ENCODE measurements at regions not wholly inside any gene's neighbourhood (a gene's known extent, or its start where the extent isn't known, plus 50 kb on each side); places are given as distances from the start of the nearest gene placed in this dataset.

DNA sequence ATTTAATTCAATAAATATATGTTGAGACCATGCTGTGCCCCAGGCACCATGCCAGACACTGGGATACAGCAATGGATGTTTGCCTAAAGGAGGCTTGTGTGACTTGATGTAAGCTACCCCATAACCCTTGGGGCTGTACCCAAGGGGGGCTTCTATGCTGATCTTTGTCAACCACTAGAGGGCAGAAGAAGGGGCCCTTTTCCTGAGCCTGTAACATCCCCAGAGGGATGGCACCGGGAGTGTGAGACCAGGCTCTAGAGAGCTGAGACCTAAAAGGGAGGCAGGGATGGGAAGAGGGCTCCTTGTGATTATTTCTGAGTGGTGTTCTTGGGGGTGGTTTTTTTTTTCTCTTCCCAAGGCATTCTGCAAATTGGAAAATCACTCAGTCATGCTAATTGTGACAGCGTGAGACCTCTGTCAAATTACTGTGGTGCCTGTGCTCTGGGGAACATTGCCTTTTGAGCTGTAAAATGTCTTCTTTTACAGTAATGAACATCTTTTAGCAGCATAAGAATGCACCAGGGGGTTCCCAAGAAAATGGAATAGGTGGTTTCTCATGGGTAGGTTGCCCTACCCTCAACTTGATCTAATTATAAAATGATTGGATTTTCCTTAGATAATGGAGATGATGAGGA lies 138.7 kb upstream of the SLC24A3 start:
- H3K27ac Mint-ChIP-seq: peak overlapping the region in 1 of 7 donors; percentile 88
- Histone ChIP-seq H3K4me3 (replicated peaks in 1 of 3; ENCODE audit: low read depth in 2 of 3, low read length in 3 of 3) (no peak overlapping the region), H2AFZ (ENCODE audit: insufficient read depth, low read depth, low read length, poor library complexity, severe bottlenecking) (no peak overlapping the region), H3K4me2 (replicated peaks; ENCODE audit: extremely low read depth, low read length, poor library complexity, severe bottlenecking) (no peak overlapping the region), H3K27ac (ENCODE audit: low read depth in 1 of 2, low read length in 2 of 2) (no peak overlapping the region), H4K20me1 (ENCODE audit: insufficient read depth, low read length) (no peaks in the 10 kb centered on the region), H3K4me1 (ENCODE audit: control insufficient read depth in 1 of 2, insufficient read depth in 2 of 2, low read length in 2 of 2) (peaks cover 48% of the 10 kb centered on the region in 2 donors), H3K9me3 (replicated peaks in 1 of 2; ENCODE audit: control insufficient read depth in 1 of 2, insufficient read depth in 1 of 2, low read length in 2 of 2) (no peaks in the 10 kb centered on the region), H3K79me2 (ENCODE audit: insufficient read depth, low read length) (no peaks in the 10 kb centered on the region), H3K27me3 (ENCODE audit: control insufficient read depth in 2 of 2, insufficient read depth in 2 of 2, low read length in 2 of 2) (no peaks in the 10 kb centered on the region), H3K36me3 (replicated peaks in 1 of 2; ENCODE audit: control insufficient read depth in 1 of 2, insufficient read depth in 2 of 2, low read length in 2 of 2) (no peaks in the 10 kb centered on the region), H3K9ac (ENCODE audit: insufficient read depth, low read length, poor library complexity, severe bottlenecking) (no peak overlapping the region)
- no CpG with 5 or more reads among the region's 2 CpGs for WGBS (ENCODE audit: insufficient coverage)
- H3K36me3 Mint-ChIP-seq: no peaks in the 10 kb centered on the region
- no peak for DNase-seq
- intact Hi-C loops (cut with micrococcal nuclease): no loop called here
- H3K4me3 Mint-ChIP-seq: no peak overlapping the region
- TF ChIP-seq, protein P1, sequence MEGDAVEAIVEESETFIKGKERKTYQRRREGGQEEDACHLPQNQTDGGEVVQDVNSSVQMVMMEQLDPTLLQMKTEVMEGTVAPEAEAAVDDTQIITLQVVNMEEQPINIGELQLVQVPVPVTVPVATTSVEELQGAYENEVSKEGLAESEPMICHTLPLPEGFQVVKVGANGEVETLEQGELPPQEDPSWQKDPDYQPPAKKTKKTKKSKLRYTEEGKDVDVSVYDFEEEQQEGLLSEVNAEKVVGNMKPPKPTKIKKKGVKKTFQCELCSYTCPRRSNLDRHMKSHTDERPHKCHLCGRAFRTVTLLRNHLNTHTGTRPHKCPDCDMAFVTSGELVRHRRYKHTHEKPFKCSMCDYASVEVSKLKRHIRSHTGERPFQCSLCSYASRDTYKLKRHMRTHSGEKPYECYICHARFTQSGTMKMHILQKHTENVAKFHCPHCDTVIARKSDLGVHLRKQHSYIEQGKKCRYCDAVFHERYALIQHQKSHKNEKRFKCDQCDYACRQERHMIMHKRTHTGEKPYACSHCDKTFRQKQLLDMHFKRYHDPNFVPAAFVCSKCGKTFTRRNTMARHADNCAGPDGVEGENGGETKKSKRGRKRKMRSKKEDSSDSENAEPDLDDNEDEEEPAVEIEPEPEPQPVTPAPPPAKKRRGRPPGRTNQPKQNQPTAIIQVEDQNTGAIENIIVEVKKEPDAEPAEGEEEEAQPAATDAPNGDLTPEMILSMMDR (IDR thresholded peaks at IDR 0.05): peak; percentile 10
- peaks cover 0 to 4% (median 2%) of the 10 kb centered on the region in 3 donors for H3K27me3 Mint-ChIP-seq (ENCODE audit: low read depth in 3 of 3)
- H3K4me1 Mint-ChIP-seq: peaks cover 52% of the 10 kb centered on the region
- H3K9me3 Mint-ChIP-seq: peaks cover 0 to 10% (median 2%) of the 10 kb centered on the region in 7 donors

DNA sequence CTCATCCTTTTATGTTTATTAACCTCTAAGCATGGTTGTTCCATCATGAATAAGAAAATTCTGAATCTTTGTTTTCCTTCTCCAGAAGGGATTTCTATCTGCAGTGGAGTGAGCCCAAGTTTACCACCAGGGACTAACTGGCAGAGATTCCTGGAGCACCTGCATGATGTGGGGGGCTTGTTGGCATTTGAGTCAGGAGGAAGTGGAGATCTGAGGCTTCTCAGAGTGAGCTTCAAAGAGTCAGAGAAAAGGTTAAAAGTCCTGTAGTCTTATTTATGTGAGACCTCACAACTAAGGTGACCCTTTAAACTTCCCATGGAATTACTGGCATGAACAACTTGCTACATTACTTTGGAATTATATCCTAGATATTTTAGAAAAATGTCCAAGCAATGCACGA lies 138.1 kb upstream of the SLC24A3 start:
- H3K4me2 ChIP-seq (replicated peaks; ENCODE audit: extremely low read depth, low read length, poor library complexity, severe bottlenecking): peak overlapping the region; percentile 70
- H3K36me3 Mint-ChIP-seq: no peaks in the 10 kb centered on the region
- no peak overlapping the region for H2AFZ ChIP-seq (ENCODE audit: insufficient read depth, low read depth, low read length, poor library complexity, severe bottlenecking)
- H3K36me3 ChIP-seq (replicated peaks in 1 of 2; ENCODE audit: control insufficient read depth in 1 of 2, insufficient read depth in 2 of 2, low read length in 2 of 2): no peaks in the 10 kb centered on the region
- H3K79me2 ChIP-seq (ENCODE audit: insufficient read depth, low read length): no peaks in the 10 kb centered on the region
- H3K27me3 ChIP-seq (ENCODE audit: control insufficient read depth in 2 of 2, insufficient read depth in 2 of 2, low read length in 2 of 2): no peaks in the 10 kb centered on the region
- peak overlapping the region in 1 of 3 experiments; percentile 60 for H3K4me3 ChIP-seq (replicated peaks in 1 of 3; ENCODE audit: low read depth in 2 of 3, low read length in 3 of 3)
- H3K4me1 Mint-ChIP-seq: peaks cover 52% of the 10 kb centered on the region
- no peaks in the 10 kb centered on the region for H4K20me1 ChIP-seq (ENCODE audit: insufficient read depth, low read length)
- H3K4me3 Mint-ChIP-seq: peak overlapping the region in 1 of 2 donors; percentile 68
- TF ChIP-seq, protein P1 (IDR thresholded peaks at IDR 0.05): no peak
- peak overlapping the region in 6 of 7 donors; percentile 10 to 88 (median 56) for H3K27ac Mint-ChIP-seq
- no CpG with 5 or more reads among the region's 1 CpG for WGBS (ENCODE audit: insufficient coverage)
- no peak overlapping the region for H3K9ac ChIP-seq (ENCODE audit: insufficient read depth, low read length, poor library complexity, severe bottlenecking)
- H3K9me3 Mint-ChIP-seq: peaks cover 0 to 7% (median 2%) of the 10 kb centered on the region in 7 donors
- no peaks in the 10 kb centered on the region for H3K9me3 ChIP-seq (replicated peaks in 1 of 2; ENCODE audit: control insufficient read depth in 1 of 2, insufficient read depth in 1 of 2, low read length in 2 of 2)
- intact Hi-C loops (cut with micrococcal nuclease): no loop called here
- peaks cover 0 to 4% (median 2%) of the 10 kb centered on the region in 3 donors for H3K27me3 Mint-ChIP-seq (ENCODE audit: low read depth in 3 of 3)
- H3K27ac ChIP-seq (ENCODE audit: low read depth in 1 of 2, low read length in 2 of 2): peak overlapping the region in 1 of 2 donors; percentile 62
- no peak for DNase-seq
- peaks cover 48% of the 10 kb centered on the region in 2 donors for H3K4me1 ChIP-seq (ENCODE audit: control insufficient read depth in 1 of 2, insufficient read depth in 2 of 2, low read length in 2 of 2)

Data from CD14-positive monocyte (primary cell).